HG03457 (cell line): ENCODE measurements at regions not wholly inside any gene's neighbourhood (a gene's known extent, or its start where the extent isn't known, plus 50 kb on each side); places are given as distances from the start of the nearest gene placed in this dataset.

ENCODE experiments used
- ATAC-seq: cut with Tn5 transposase; IDR thresholded peaks from one replicate; pipeline ENCODE4 v1.9.1; 2021; ENCODE audit warnings: moderate number of reproducible peaks; ENCODE audit not compliant: unreplicated experiment

GRCh38 chr7:25828468-25828867 lies 323.5 kb upstream of the NFE2L3 start:
- ATAC-seq: no peak

- no peak for ATAC-seq
These were observed 322.3 kb upstream of the NFE2L3 start for GRCh38 chr7:25829663-25830062.

- no peak for ATAC-seq
These were observed 321.8 kb upstream of the NFE2L3 start for GRCh38 chr7:25830215-25830614.

GRCh38 chr7:25831062-25831691 lies 320.8 kb upstream of the NFE2L3 start:
- no peak for ATAC-seq

- ATAC-seq: no peak
These were observed 320.1 kb upstream of the NFE2L3 start for GRCh38 chr7:25831831-25832411.

- no peak for ATAC-seq
These were observed 319.5 kb upstream of the NFE2L3 start for GRCh38 chr7:25832456-25832855.

- no peak for ATAC-seq
These were observed 319.1 kb upstream of the NFE2L3 start for GRCh38 chr7:25832929-25833328.

GRCh38 chr7:25834050-25834449 lies 317.9 kb upstream of the NFE2L3 start:
- ATAC-seq: no peak

- ATAC-seq: no peak
These were observed 316.8 kb upstream of the NFE2L3 start for GRCh38 chr7:25835197-25835596.

GRCh38 chr7:25839084-25839769 lies 312.8 kb upstream of the NFE2L3 start:
- no peak for ATAC-seq

GRCh38 chr7:25840209-25840792 lies 311.7 kb upstream of the NFE2L3 start:
- ATAC-seq: no peak

- no peak for ATAC-seq
These were observed 310.4 kb upstream of the NFE2L3 start for GRCh38 chr7:25841575-25841974.

GRCh38 chr7:25842201-25842733 lies 309.7 kb upstream of the NFE2L3 start:
- no peak for ATAC-seq

GRCh38 chr7:25843467-25843866 lies 308.5 kb upstream of the NFE2L3 start:
- no peak for ATAC-seq

- ATAC-seq: no peak
These were observed 307.7 kb upstream of the NFE2L3 start for GRCh38 chr7:25844102-25844870.

- no peak for ATAC-seq
These were observed 306.5 kb upstream of the NFE2L3 start for GRCh38 chr7:25845464-25845863.

- ATAC-seq: no peak
These were observed 305.3 kb upstream of the NFE2L3 start for GRCh38 chr7:25846722-25847121.

GRCh38 chr7:25847336-25848070 lies 304.5 kb upstream of the NFE2L3 start:
- no peak for ATAC-seq

GRCh38 chr7:25849500-25850184 lies 302.4 kb upstream of the NFE2L3 start:
- ATAC-seq: no peak

GRCh38 chr7:25850216-25850615 lies 301.8 kb upstream of the NFE2L3 start:
- ATAC-seq: no peak
